Body of pancreas (tissue), 4 donors: ENCODE measurements at regions not wholly inside any gene's neighbourhood (a gene's known extent, or its start where the extent isn't known, plus 50 kb on each side); places are given as distances from the start of the nearest gene placed in this dataset.

ENCODE experiments used
- POLR2A ChIP-seq, 3 donors: fragments of 450-650 bp; IDR thresholded peaks; one replicate each; pipeline ENCODE4 v1.6.1; 2016; ENCODE audit warnings: antibody characterized with exemption in 3 of 3, mild to moderate bottlenecking in 2 of 3
- TF ChIP-seq, protein P1 (sequence below), 7 experiments: fragments of 450-650 bp in 4 of 7; fragments of 200-600 bp in 3 of 7; sonication (generic) in 3 of 7; IDR thresholded peaks; one replicate each; pipeline ENCODE4 v1.5.1; 2016 to 2019; ENCODE audit warnings: antibody characterized with exemption in 7 of 7

DNA sequence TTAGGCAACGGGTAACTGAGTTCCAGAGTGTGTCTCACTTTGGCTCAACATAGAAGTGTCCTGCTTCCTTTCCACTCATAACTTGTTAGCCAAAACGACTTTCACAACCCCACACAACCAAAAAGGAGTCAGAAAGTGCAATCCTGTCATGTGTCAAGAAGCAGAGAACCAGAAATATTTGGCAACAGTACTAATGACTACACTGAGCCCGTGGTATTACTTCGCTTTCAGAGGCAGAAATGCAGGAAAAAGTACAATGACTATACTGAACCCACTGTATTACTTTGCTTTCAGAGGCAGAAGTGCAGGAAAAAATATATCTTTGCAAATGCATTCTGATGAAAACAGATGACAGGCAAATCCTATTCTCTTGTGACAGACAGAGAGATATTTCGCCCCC lies 484.6 kb downstream of the KIF2B start:
- TF ChIP-seq POLR2A (IDR thresholded peaks at IDR 0.05), result no peak
- TF ChIP-seq, protein P1, sequence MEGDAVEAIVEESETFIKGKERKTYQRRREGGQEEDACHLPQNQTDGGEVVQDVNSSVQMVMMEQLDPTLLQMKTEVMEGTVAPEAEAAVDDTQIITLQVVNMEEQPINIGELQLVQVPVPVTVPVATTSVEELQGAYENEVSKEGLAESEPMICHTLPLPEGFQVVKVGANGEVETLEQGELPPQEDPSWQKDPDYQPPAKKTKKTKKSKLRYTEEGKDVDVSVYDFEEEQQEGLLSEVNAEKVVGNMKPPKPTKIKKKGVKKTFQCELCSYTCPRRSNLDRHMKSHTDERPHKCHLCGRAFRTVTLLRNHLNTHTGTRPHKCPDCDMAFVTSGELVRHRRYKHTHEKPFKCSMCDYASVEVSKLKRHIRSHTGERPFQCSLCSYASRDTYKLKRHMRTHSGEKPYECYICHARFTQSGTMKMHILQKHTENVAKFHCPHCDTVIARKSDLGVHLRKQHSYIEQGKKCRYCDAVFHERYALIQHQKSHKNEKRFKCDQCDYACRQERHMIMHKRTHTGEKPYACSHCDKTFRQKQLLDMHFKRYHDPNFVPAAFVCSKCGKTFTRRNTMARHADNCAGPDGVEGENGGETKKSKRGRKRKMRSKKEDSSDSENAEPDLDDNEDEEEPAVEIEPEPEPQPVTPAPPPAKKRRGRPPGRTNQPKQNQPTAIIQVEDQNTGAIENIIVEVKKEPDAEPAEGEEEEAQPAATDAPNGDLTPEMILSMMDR (IDR thresholded peaks at IDR 0.05), result no peak
